Uterus (tissue), 2 donors: ENCODE measurements at regions not wholly inside any gene's neighbourhood (a gene's known extent, or its start where the extent isn't known, plus 50 kb on each side); places are given as distances from the start of the nearest gene placed in this dataset.

Source experiments
- CTCF ChIP-seq, 4 experiments: fragments of 200-600 bp in 2 of 4; fragments of 450-650 bp in 2 of 4; sonication (generic) in 2 of 4; IDR thresholded peaks; one replicate each; pipeline ENCODE4 v1.5.1; 2016 to 2019; ENCODE audit warnings: antibody characterized with exemption in 4 of 4, mild to moderate bottlenecking in 2 of 4, moderate library complexity in 1 of 4
- POLR2A ChIP-seq, 2 donors: fragments of 450-650 bp; IDR thresholded peaks; one replicate each; pipeline ENCODE4 v1.6.1; 2016; ENCODE audit warnings: antibody characterized with exemption in 2 of 2, mild to moderate bottlenecking in 1 of 2, moderate library complexity in 1 of 2

DNA sequence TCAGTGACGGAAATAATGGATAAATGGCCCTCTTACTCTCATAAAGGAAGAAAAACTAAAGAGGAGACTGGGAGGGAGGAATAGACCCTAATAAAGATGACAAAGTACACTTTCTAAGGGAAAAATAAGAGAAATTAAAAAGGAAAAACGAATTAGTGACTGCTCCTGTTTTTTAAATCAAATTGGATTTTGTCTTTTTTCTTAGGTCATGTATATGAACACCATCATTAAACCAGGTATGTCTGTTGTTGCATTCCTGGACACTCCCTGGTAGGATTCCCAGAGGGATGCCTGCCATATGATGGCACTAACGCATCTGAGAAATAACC, 59.4 kb upstream of the BTN3A2 start:
- TF ChIP-seq CTCF (IDR thresholded peaks at IDR 0.05), result no peak
- TF ChIP-seq POLR2A (IDR thresholded peaks at IDR 0.05), result no peak
